SK-N-SH treated with all-trans-retinoic acid at 6 μM for 48 hours (cell line): ENCODE measurements at regions not wholly inside any gene's neighbourhood (a gene's known extent, or its start where the extent isn't known, plus 50 kb on each side); places are given as distances from the start of the nearest gene placed in this dataset.

Experiments
- ATAC-seq: fragments of 200-7000 bp; cut with Tn5 transposase; 3 replicates; pipeline ENCODE4 v1.9.1; 2020; ENCODE audit warnings: mild to moderate bottlenecking, moderate library complexity
- BACH2 ChIP-seq: fragments of 250-450 bp; sonication (Bioruptor Pico); IDR thresholded peaks from 2 replicates; pipeline ENCODE4 v1.9.0; 2021; ENCODE audit warnings: mild to moderate bottlenecking, borderline replicate concordance
- CSDC2 ChIP-seq: fragments of 250-450 bp; sonication (Bioruptor Pico); IDR thresholded peaks from 2 replicates; pipeline ENCODE4 v1.5.0; 2020; ENCODE audit warnings: mild to moderate bottlenecking, moderate library complexity
- ESRRG ChIP-seq: fragments of 250-450 bp; sonication (Bioruptor Pico); IDR thresholded peaks from 2 replicates; pipeline ENCODE4 v1.6.1; 2021; ENCODE audit warnings: mild to moderate bottlenecking
- GLIS3 ChIP-seq: fragments of 250-450 bp; sonication (Bioruptor Pico); IDR thresholded peaks from 2 replicates; pipeline ENCODE4 v1.5.0; 2020; ENCODE audit warnings: mild to moderate bottlenecking, moderate library complexity
- ISL1 ChIP-seq: fragments of 250-450 bp; sonication (Bioruptor Pico); IDR thresholded peaks from 2 replicates; pipeline ENCODE4 v2.1.2; 2022; ENCODE audit warnings: mild to moderate bottlenecking, moderate library complexity
- OSR1 ChIP-seq: fragments of 250-450 bp; sonication (Bioruptor Pico); IDR thresholded peaks from 2 replicates; pipeline ENCODE4 v1.8.0; 2022; ENCODE audit warnings: moderate library complexity, mild to moderate bottlenecking, inconsistent platforms
- PPARA ChIP-seq: fragments of 250-450 bp; sonication (Bioruptor Pico); IDR thresholded peaks from 2 replicates; pipeline ENCODE4 v1.5.0; 2020; ENCODE audit warnings: mild to moderate bottlenecking, borderline replicate concordance
- RARB ChIP-seq: fragments of 250-450 bp; sonication (Bioruptor Pico); IDR thresholded peaks from 2 replicates; pipeline ENCODE4 v1.8.0; 2021; ENCODE audit warnings: mild to moderate bottlenecking, moderate library complexity
- SNAI2 ChIP-seq: fragments of 250-450 bp; sonication (Bioruptor Pico); IDR thresholded peaks from 2 replicates; pipeline ENCODE4 v1.5.0; 2020; ENCODE audit warnings: mild to moderate bottlenecking, moderate library complexity
- TCF4 ChIP-seq: fragments of 250-450 bp; sonication (Bioruptor Pico); IDR thresholded peaks from 2 replicates; pipeline ENCODE4 v1.8.0; 2021; ENCODE audit warnings: mild to moderate bottlenecking, moderate library complexity, borderline replicate concordance
- TOX ChIP-seq: fragments of 250-450 bp; sonication (Bioruptor Pico); IDR thresholded peaks from 2 replicates; pipeline ENCODE4 v1.8.0; 2021; ENCODE audit warnings: mild to moderate bottlenecking, moderate library complexity, borderline replicate concordance
- ZC3H10 ChIP-seq: fragments of 250-450 bp; sonication (Bioruptor Pico); IDR thresholded peaks from 2 replicates; pipeline ENCODE4 v1.5.1; 2021; ENCODE audit warnings: mild to moderate bottlenecking, moderate library complexity
- ZFP3 ChIP-seq: fragments of 250-450 bp; sonication (Bioruptor Pico); IDR thresholded peaks from 2 replicates; pipeline ENCODE4 v1.5.0; 2020; ENCODE audit warnings: mild to moderate bottlenecking, moderate library complexity
- ZFP30 ChIP-seq: fragments of 450-650 bp; formaldehyde crosslinking; IDR thresholded peaks from 2 replicates; pipeline ENCODE4 v1.5.0; 2022; ENCODE audit warnings: mild to moderate bottlenecking, moderate library complexity
- ZNF70 ChIP-seq: fragments of 450-650 bp; formaldehyde crosslinking; IDR thresholded peaks from 2 replicates; pipeline ENCODE4 v1.5.0; 2020; ENCODE audit warnings: mild to moderate bottlenecking, moderate library complexity
- ZNF8 ChIP-seq: fragments of 450-650 bp; formaldehyde crosslinking; IDR thresholded peaks from 2 replicates; pipeline ENCODE4 v1.5.0; 2020; ENCODE audit warnings: mild to moderate bottlenecking, moderate library complexity
- TF ChIP-seq, protein P1 (sequence below): fragments of 250-450 bp; sonication (Bioruptor Pico); IDR thresholded peaks from 2 replicates; pipeline ENCODE4 v1.5.1; 2020; ENCODE audit warnings: low read depth, mild to moderate bottlenecking, moderate library complexity
- TF ChIP-seq, protein P2 (sequence below): fragments of 250-450 bp; sonication (Bioruptor Pico); IDR thresholded peaks from 2 replicates; pipeline ENCODE4 v1.5.0; 2020; ENCODE audit warnings: mild to moderate bottlenecking, moderate library complexity
- TF ChIP-seq, protein P3 (sequence below): fragments of 250-450 bp; sonication (Bioruptor Pico); IDR thresholded peaks from 2 replicates; pipeline ENCODE4 v1.5.1; 2021; ENCODE audit warnings: mild to moderate bottlenecking, moderate library complexity
- TF ChIP-seq, protein P4 (sequence below): fragments of 250-450 bp; sonication (Bioruptor Pico); IDR thresholded peaks from 2 replicates; pipeline ENCODE4 v1.8.0; 2020; ENCODE audit warnings: mild to moderate bottlenecking, moderate library complexity, borderline replicate concordance
- TF ChIP-seq, protein P5 (sequence below): fragments of 250-450 bp; sonication (Bioruptor Pico); IDR thresholded peaks from 2 replicates; pipeline ENCODE4 v1.8.0; 2021; ENCODE audit warnings: low read depth, mild to moderate bottlenecking, moderate library complexity, borderline replicate concordance

DNA sequence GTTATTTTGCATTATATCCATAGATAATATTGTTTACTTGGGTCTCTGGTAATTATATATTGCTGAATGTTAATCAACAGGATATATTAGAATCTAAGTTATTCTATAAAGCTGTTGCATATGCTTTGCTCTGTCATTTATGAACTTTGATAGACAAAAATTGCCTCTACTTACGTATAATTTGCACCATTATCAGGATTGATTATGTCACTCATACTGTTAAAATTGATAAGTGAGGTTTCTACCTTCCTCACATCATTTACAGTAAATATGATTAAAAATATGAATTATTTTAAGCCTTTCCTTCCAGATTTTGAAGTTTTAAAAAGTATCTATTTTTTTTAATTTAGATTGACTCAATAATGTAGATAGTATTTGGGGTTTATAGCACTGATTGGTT, 1540.4 kb upstream of the PRMT6 start:
- no peak for ATAC-seq
- TF ChIP-seq, protein P1, sequence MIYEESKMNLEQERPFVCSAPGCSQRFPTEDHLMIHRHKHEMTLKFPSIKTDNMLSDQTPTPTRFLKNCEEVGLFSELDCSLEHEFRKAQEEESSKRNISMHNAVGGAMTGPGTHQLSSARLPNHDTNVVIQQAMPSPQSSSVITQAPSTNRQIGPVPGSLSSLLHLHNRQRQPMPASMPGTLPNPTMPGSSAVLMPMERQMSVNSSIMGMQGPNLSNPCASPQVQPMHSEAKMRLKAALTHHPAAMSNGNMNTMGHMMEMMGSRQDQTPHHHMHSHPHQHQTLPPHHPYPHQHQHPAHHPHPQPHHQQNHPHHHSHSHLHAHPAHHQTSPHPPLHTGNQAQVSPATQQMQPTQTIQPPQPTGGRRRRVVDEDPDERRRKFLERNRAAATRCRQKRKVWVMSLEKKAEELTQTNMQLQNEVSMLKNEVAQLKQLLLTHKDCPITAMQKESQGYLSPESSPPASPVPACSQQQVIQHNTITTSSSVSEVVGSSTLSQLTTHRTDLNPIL (CRISPR knock-in tag): no peak
- TF ChIP-seq ESRRG (no peak), ZC3H10 (CRISPR knock-in tag) (no peak), GLIS3 (CRISPR knock-in tag) (no peak), TOX (no peak), RARB (CRISPR knock-in tag) (no peak), SNAI2 (CRISPR knock-in tag) (no peak), ZNF8 (CRISPR knock-in tag) (no peak), ZFP3 (no peak), BACH2 (no peak), OSR1 (CRISPR knock-in tag) (no peak), ZNF70 (CRISPR knock-in tag) (no peak), TCF4 (no peak)
- TF ChIP-seq, protein P2, sequence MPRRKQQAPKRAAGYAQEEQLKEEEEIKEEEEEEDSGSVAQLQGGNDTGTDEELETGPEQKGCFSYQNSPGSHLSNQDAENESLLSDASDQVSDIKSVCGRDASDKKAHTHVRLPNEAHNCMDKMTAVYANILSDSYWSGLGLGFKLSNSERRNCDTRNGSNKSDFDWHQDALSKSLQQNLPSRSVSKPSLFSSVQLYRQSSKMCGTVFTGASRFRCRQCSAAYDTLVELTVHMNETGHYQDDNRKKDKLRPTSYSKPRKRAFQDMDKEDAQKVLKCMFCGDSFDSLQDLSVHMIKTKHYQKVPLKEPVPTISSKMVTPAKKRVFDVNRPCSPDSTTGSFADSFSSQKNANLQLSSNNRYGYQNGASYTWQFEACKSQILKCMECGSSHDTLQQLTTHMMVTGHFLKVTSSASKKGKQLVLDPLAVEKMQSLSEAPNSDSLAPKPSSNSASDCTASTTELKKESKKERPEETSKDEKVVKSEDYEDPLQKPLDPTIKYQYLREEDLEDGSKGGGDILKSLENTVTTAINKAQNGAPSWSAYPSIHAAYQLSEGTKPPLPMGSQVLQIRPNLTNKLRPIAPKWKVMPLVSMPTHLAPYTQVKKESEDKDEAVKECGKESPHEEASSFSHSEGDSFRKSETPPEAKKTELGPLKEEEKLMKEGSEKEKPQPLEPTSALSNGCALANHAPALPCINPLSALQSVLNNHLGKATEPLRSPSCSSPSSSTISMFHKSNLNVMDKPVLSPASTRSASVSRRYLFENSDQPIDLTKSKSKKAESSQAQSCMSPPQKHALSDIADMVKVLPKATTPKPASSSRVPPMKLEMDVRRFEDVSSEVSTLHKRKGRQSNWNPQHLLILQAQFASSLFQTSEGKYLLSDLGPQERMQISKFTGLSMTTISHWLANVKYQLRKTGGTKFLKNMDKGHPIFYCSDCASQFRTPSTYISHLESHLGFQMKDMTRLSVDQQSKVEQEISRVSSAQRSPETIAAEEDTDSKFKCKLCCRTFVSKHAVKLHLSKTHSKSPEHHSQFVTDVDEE (CRISPR knock-in tag): no peak

DNA sequence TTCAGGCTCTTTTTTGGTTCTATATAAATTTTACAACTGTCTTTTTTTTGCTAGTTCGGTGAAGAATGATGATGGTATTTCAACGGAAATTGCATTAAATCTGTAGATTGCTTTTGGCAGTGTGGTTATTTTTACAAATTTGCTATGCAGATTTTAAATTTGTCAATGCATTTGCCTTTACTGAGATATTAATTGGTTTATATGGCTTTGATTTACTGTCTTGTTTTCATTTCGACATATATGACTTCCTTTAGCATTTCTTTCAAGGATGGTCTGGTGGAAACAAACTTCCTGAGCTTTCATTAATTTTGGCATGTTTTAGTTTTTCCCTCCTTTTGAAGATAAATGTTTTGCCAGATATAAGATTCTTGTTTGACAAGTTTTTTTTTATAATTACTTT, 1522.5 kb upstream of the PRMT6 start:
- TF ChIP-seq SNAI2 (CRISPR knock-in tag) (no peak), CSDC2 (no peak), PPARA (CRISPR knock-in tag) (no peak), ZC3H10 (CRISPR knock-in tag) (no peak), OSR1 (CRISPR knock-in tag) (no peak)
- ATAC-seq: no peak

DNA sequence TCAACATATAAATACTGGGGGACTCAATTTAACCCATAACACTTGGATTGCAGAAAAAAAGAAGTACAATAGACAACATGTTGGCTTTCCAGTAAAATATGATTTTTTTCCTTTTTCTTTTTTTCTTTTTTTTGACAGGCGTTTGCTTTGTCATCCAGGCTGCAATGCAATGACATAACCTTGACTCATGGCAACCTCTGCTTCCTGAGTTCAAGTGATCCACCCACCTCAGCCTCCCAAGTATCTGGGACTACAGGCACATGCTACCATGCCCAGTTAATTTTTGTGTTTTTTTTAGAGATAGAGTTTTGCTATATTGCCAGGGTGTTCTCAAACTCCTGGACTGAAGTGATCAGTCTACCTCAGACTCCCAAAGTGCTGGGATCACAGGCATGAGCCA, 1512.0 kb upstream of the PRMT6 start:
- TF ChIP-seq, protein P1 (CRISPR knock-in tag): no peak
- no peak for TF ChIP-seq PPARA (CRISPR knock-in tag)
- ATAC-seq: no peak

DNA sequence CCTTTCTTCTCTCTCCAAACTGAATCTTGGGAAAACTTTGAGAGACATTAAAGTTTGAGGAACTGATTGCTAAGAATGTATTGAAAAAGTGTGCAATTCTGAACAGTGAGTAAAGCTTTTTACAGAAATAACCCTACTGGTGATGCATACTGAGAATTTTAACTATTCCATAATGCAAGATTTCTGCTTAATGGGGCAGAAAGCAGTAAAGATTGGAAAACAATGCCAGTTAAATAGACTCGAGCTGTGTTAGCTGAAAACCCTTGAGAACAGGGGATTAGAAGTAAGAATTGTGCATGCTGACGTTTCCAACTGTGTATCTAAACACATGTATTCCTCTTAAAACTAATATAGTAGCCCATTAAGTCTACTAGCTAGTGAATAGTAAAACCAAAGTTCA, 1500.2 kb upstream of the PRMT6 start:
- ATAC-seq: no peak
- TF ChIP-seq ISL1 (no peak), SNAI2 (CRISPR knock-in tag) (no peak), OSR1 (CRISPR knock-in tag) (no peak), ESRRG (no peak), ZFP3 (no peak), ZFP30 (no peak), PPARA (CRISPR knock-in tag) (no peak), ZNF8 (CRISPR knock-in tag) (no peak), RARB (CRISPR knock-in tag) (no peak), TCF4 (no peak), ZNF70 (CRISPR knock-in tag) (no peak), GLIS3 (CRISPR knock-in tag) (no peak), BACH2 (no peak)
- TF ChIP-seq, protein P2 (CRISPR knock-in tag): no peak
- TF ChIP-seq, protein P3, sequence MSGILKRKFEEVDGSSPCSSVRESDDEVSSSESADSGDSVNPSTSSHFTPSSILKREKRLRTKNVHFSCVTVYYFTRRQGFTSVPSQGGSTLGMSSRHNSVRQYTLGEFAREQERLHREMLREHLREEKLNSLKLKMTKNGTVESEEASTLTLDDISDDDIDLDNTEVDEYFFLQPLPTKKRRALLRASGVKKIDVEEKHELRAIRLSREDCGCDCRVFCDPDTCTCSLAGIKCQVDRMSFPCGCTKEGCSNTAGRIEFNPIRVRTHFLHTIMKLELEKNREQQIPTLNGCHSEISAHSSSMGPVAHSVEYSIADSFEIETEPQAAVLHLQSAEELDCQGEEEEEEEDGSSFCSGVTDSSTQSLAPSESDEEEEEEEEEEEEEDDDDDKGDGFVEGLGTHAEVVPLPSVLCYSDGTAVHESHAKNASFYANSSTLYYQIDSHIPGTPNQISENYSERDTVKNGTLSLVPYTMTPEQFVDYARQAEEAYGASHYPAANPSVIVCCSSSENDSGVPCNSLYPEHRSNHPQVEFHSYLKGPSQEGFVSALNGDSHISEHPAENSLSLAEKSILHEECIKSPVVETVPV (CRISPR knock-in tag): no peak
- TF ChIP-seq, protein P1 (CRISPR knock-in tag): no peak
- TF ChIP-seq, protein P4, sequence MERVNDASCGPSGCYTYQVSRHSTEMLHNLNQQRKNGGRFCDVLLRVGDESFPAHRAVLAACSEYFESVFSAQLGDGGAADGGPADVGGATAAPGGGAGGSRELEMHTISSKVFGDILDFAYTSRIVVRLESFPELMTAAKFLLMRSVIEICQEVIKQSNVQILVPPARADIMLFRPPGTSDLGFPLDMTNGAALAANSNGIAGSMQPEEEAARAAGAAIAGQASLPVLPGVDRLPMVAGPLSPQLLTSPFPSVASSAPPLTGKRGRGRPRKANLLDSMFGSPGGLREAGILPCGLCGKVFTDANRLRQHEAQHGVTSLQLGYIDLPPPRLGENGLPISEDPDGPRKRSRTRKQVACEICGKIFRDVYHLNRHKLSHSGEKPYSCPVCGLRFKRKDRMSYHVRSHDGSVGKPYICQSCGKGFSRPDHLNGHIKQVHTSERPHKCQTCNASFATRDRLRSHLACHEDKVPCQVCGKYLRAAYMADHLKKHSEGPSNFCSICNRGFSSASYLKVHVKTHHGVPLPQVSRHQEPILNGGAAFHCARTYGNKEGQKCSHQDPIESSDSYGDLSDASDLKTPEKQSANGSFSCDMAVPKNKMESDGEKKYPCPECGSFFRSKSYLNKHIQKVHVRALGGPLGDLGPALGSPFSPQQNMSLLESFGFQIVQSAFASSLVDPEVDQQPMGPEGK: no peak
- TF ChIP-seq, protein P5, sequence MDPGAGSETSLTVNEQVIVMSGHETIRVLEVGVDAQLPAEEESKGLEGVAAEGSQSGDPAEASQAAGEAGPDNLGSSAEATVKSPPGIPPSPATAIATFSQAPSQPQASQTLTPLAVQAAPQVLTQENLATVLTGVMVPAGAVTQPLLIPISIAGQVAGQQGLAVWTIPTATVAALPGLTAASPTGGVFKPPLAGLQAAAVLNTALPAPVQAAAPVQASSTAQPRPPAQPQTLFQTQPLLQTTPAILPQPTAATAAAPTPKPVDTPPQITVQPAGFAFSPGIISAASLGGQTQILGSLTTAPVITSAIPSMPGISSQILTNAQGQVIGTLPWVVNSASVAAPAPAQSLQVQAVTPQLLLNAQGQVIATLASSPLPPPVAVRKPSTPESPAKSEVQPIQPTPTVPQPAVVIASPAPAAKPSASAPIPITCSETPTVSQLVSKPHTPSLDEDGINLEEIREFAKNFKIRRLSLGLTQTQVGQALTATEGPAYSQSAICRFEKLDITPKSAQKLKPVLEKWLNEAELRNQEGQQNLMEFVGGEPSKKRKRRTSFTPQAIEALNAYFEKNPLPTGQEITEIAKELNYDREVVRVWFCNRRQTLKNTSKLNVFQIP (CRISPR knock-in tag): no peak
